HCT116 (cell line): ENCODE measurements at regions not wholly inside any gene's neighbourhood (a gene's known extent, or its start where the extent isn't known, plus 50 kb on each side); places are given as distances from the start of the nearest gene placed in this dataset.

ENCODE experiments used
- ATAC-seq: fragments of 200-7000 bp; cut with Tn5 transposase; 2 replicates; pipeline ENCODE4 v1.9.1; 2020; ENCODE audit warnings: mild to moderate bottlenecking, moderate library complexity
- BruUV-seq: library from RNA; stranded (reverse); fragments of 400-500 nt; replicated peaks from 2 replicates; lab custom pipeline; 2021; lab: Mats Ljungman, UMichigan
- CTCF ChIA-PET: fragments of 300-600 bp; sonication (Branson Sonifier 250); formaldehyde crosslinking; loops from one replicate; lab custom pipeline; 2021; ENCODE audit warnings: antibody characterized with exemption; lab: Charles Lee
- POLR2A ChIA-PET: fragments of 300-600, 350-600 bp; sonication (Branson Sonifier 250); formaldehyde crosslinking; loops from one replicate; lab custom pipeline; 2021; ENCODE audit warnings: antibody characterized with exemption; lab: Charles Lee
- RAD21 ChIA-PET, 2 experiments: fragments of 300-600 bp; sonication (Branson Sonifier 250); formaldehyde crosslinking; loops; one replicate each; lab custom pipeline; 2023; ENCODE audit warnings: low total read pairs in 2 of 2; ENCODE audit not compliant: uncharacterized antibody in 2 of 2, unreplicated experiment in 2 of 2, low non-redundant PET in 1 of 2; lab: Charles Lee
- DNase-seq: peaks from one replicate; pipeline ENCODE4 v3.0.0-alpha.2; 2010; ENCODE audit warnings: low read depth, low spot score
- H2AFZ ChIP-seq: fragments of 200-600 bp; shearing (Covaris generic), sonication (generic); 2 replicates; pipeline ENCODE4 v1.6.1; 2017; ENCODE audit warnings: low read depth, mixed run types, mixed read lengths, antibody characterized with exemption, low read length; ENCODE audit not compliant: poor library complexity, severe bottlenecking
- H3K27ac ChIP-seq: 2 replicates; pipeline ENCODE4 v1.5.1; 2012; ENCODE audit warnings: low read depth, low read length
- H3K27me3 ChIP-seq: fragments of 200-600 bp; sonication (generic); 2 replicates; pipeline ENCODE4 v1.6.1; 2016; ENCODE audit warnings: mixed run types, low read length, mixed read lengths; ENCODE audit not compliant: insufficient read depth
- H3K36me3 ChIP-seq, 2 experiments: fragments of 200-500 bp in 1 of 2; fragments of 200-600 bp in 1 of 2; sonication (Bioruptor generic) in 1 of 2; sonication (generic) in 1 of 2; 2 replicates each; pipeline versions ENCODE4 v1.5.1 to v1.6.1; 2014 to 2016; ENCODE audit warnings: low read length in 2 of 2, inconsistent platforms in 1 of 2, mixed read lengths in 1 of 2, mixed run types in 1 of 2; ENCODE audit not compliant: insufficient read depth in 2 of 2, control insufficient read depth in 1 of 2
- H3K4me1 ChIP-seq, 2 experiments: fragments of 200-600 bp in 1 of 2; sonication (generic) in 1 of 2; 2 replicates each; pipeline versions ENCODE4 v1.5.1 to v1.6.1; 2012 to 2017; ENCODE audit warnings: low read length in 2 of 2, inconsistent platforms in 1 of 2, mild to moderate bottlenecking in 1 of 2, mixed read lengths in 1 of 2, mixed run types in 1 of 2, moderate library complexity in 1 of 2; ENCODE audit not compliant: insufficient read depth in 2 of 2, control insufficient read depth in 1 of 2
- H3K4me2 ChIP-seq: fragments of 200-600 bp; sonication (generic); 2 replicates; pipeline ENCODE4 v1.6.1; 2017; ENCODE audit warnings: mixed run types, low read length, mixed read lengths
- H3K4me3 ChIP-seq, 2 experiments: fragments of 200-600 bp in 1 of 2; sonication (generic) in 1 of 2; replicated peaks in 1 of 2; 2 replicates each; pipeline ENCODE4 v1.5.1; 2011 to 2016; ENCODE audit warnings: low read length in 2 of 2, control low read depth in 1 of 2, low read depth in 1 of 2, mild to moderate bottlenecking in 1 of 2, mixed read lengths in 1 of 2, mixed run types in 1 of 2
- H3K79me2 ChIP-seq: fragments of 200-600 bp; sonication (generic); 2 replicates; pipeline ENCODE4 v1.6.1; 2017; ENCODE audit warnings: mild to moderate bottlenecking, mixed run types, low read length, moderate library complexity, mixed read lengths; ENCODE audit not compliant: insufficient read depth
- H3K9ac ChIP-seq: fragments of 200-600 bp; sonication (generic); 2 replicates; pipeline ENCODE4 v1.6.1; 2016; ENCODE audit warnings: low read length, mixed read lengths
- H3K9me2 ChIP-seq: fragments of 200-600 bp; sonication (generic), shearing (Covaris generic); 2 replicates; pipeline ENCODE4 v1.6.1; 2017; ENCODE audit warnings: mixed run types, mild to moderate bottlenecking, moderate library complexity; ENCODE audit not compliant: insufficient read depth
- H3K9me3 ChIP-seq, 2 experiments: fragments of 200-500 bp in 1 of 2; fragments of 200-600 bp in 1 of 2; sonication (Bioruptor generic) in 1 of 2; sonication (generic) in 1 of 2; 2 replicates each; pipeline ENCODE4 v1.6.1; 2014 to 2017; ENCODE audit warnings: low read length in 2 of 2, mixed read lengths in 2 of 2, inconsistent platforms in 1 of 2, low read depth in 1 of 2, mild to moderate bottlenecking in 1 of 2, mixed run types in 1 of 2, moderate library complexity in 1 of 2; ENCODE audit not compliant: control insufficient read depth in 1 of 2, insufficient read depth in 1 of 2
- H4K20me1 ChIP-seq: fragments of 200-600 bp; sonication (generic), shearing (Covaris generic); 2 replicates; pipeline ENCODE4 v1.6.1; 2017; ENCODE audit warnings: mixed run types, mild to moderate bottlenecking, moderate library complexity; ENCODE audit not compliant: insufficient read depth
- CBX3 ChIP-seq: IDR thresholded peaks from 2 replicates; pipeline ENCODE4 v1.6.1; 2012; ENCODE audit warnings: low read depth
- CEBPB ChIP-seq: IDR thresholded peaks from 2 replicates; pipeline ENCODE4 v1.6.1; 2012; ENCODE audit warnings: low read depth
- EGR1 ChIP-seq: IDR thresholded peaks from 2 replicates; pipeline ENCODE4 v1.6.1; 2012; ENCODE audit warnings: low read depth
- ELF1 ChIP-seq: IDR thresholded peaks from 2 replicates; pipeline ENCODE4 v1.6.1; 2012; ENCODE audit warnings: low read depth, borderline replicate concordance
- EZH2 ChIP-seq: fragments of 200-600 bp; sonication (generic); IDR thresholded peaks from 2 replicates; pipeline ENCODE4 v1.6.1; 2017; ENCODE audit warnings: antibody characterized with exemption, mixed run types
- JUND ChIP-seq: IDR thresholded peaks from 2 replicates; pipeline ENCODE4 v1.6.1; 2012
- MAX ChIP-seq: IDR thresholded peaks from 2 replicates; pipeline ENCODE4 v1.6.1; 2012
- POLR2A ChIP-seq: IDR thresholded peaks from 2 replicates; pipeline ENCODE4 v1.7.0; 2011; ENCODE audit warnings: borderline replicate concordance; ENCODE audit not compliant: insufficient read depth, insufficient read length; ENCODE audit errors: extremely low read depth
- POLR2AphosphoS5 ChIP-seq: IDR thresholded peaks from 2 replicates; pipeline ENCODE4 v1.6.1; 2011; ENCODE audit warnings: mild to moderate bottlenecking, low read depth, low read length, moderate library complexity
- RAD21 ChIP-seq: IDR thresholded peaks from 2 replicates; pipeline ENCODE4 v1.6.1; 2012; ENCODE audit warnings: low read depth, mild to moderate bottlenecking
- SP1 ChIP-seq: IDR thresholded peaks from 2 replicates; pipeline ENCODE4 v1.6.1; 2012; ENCODE audit warnings: low read depth
- TCF7L2 ChIP-seq: IDR thresholded peaks from 2 replicates; pipeline ENCODE4 v1.7.0; 2011; ENCODE audit warnings: borderline replicate concordance, inconsistent platforms; ENCODE audit not compliant: insufficient read depth, insufficient read length; ENCODE audit errors: extremely low read depth
- ZNF274 ChIP-seq: fragments of 200-500 bp; sonication (Bioruptor generic); IDR thresholded peaks from 2 replicates; pipeline ENCODE4 v1.6.1; 2014; ENCODE audit warnings: mild to moderate bottlenecking, low read depth, low read length, inconsistent platforms
- intact Hi-C: fragments of 100-400 bp; cut with micrococcal nuclease; formaldehyde crosslinking; loops from 2 replicates; pipeline ENCODE4 v1.10.0; 2022
- TF ChIP-seq, protein P1 (sequence below): IDR thresholded peaks from 2 replicates; pipeline ENCODE4 v1.6.1; 2011; ENCODE audit warnings: mild to moderate bottlenecking, low read length, moderate library complexity; ENCODE audit not compliant: insufficient replicate concordance; ENCODE audit errors: extremely low read depth
- TF ChIP-seq, protein P2 (sequence below): IDR thresholded peaks from 2 replicates; pipeline ENCODE4 v1.6.1; 2012

- no peaks in the 10 kb centered on the region for H3K4me1 ChIP-seq
- intact Hi-C loops = no loop called here
- no peak overlapping the region for H3K4me3 ChIP-seq
- no peaks in the 10 kb centered on the region for H4K20me1 ChIP-seq
- TF ChIP-seq CEBPB (no peak), ELF1 (no peak)
- H3K9ac ChIP-seq = no peak overlapping the region
- H3K4me2 ChIP-seq = no peak overlapping the region
- no peaks in the 10 kb centered on the region for H3K79me2 ChIP-seq
- ATAC-seq (no peak), DNase-seq (no peak)
- POLR2A ChIA-PET = no interaction called here
- H3K27ac ChIP-seq = no peak overlapping the region
- no peaks in the 10 kb centered on the region for H3K36me3 ChIP-seq
- H3K9me2 ChIP-seq = no peaks in the 10 kb centered on the region
- BruUV-seq = no TSS peak
- no peaks in the 10 kb centered on the region for H3K9me3 ChIP-seq
- RAD21 ChIA-PET = no interaction called here
- CTCF ChIA-PET = no interaction called here
- peaks cover 18% of the 10 kb centered on the region; the same call in 1 of the 2 replicates for H3K27me3 ChIP-seq
- H2AFZ ChIP-seq = no peak overlapping the region
These were observed 283.0 kb upstream of the PLXNA2 start for GRCh38 chr1:208527156-208527555.

DNA sequence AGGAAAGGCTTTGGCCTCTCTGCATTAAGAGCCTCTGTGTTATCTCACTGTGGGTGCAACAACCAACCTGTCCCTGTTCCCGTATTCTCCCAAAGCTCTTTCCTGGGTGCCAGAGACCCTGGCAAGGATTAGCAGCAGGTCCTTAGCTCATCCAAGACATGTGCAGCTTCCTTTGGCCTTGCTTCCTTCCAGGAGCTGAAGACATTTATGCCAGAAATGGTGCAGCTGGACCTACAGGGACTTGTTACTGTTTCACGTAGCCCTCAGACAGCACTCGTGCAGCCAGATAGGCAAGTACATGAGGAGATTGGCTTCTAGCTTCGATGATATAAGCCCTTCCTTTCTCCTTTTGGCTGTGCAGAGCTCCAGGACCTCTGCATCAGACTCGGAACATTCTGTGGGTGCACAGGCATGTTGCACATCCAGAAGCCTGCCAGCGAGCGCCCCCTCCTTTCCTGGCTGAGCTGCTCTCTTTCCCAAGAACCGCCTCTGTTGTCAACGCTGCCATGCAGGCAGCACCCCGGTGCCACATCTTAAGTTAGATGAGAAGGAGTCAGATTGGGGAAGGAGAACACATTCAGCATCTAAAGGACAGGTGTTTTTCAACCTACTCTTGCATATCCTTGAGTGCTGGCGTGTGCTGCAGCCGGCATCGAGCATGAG is 284.5 kb upstream of the PLXNA2 start:
- Histone ChIP-seq H3K9me2 (no peaks in the 10 kb centered on the region), H3K9me3 (no peaks in the 10 kb centered on the region), H3K36me3 (no peaks in the 10 kb centered on the region), H3K27me3 (peaks cover 18% of the 10 kb centered on the region; the same call in 1 of the 2 replicates), H3K9ac (no peak overlapping the region), H4K20me1 (no peaks in the 10 kb centered on the region), H3K4me1 (no peaks in the 10 kb centered on the region), H3K4me2 (no peak overlapping the region), H2AFZ (no peak overlapping the region), H3K27ac (no peak overlapping the region), H3K79me2 (no peaks in the 10 kb centered on the region), H3K4me3 (no peak overlapping the region)
- no peak for DNase-seq
- no TSS peak for BruUV-seq
- no peak for ATAC-seq
- TF ChIP-seq JUND (no peak), MAX (no peak), EZH2 (no peak), RAD21 (no peak), ZNF274 (no peak), SP1 (no peak), CBX3 (no peak), EGR1 (no peak), POLR2AphosphoS5 (no peak), TCF7L2 (no peak), ELF1 (no peak), POLR2A (no peak)
- TF ChIP-seq, protein P1, sequence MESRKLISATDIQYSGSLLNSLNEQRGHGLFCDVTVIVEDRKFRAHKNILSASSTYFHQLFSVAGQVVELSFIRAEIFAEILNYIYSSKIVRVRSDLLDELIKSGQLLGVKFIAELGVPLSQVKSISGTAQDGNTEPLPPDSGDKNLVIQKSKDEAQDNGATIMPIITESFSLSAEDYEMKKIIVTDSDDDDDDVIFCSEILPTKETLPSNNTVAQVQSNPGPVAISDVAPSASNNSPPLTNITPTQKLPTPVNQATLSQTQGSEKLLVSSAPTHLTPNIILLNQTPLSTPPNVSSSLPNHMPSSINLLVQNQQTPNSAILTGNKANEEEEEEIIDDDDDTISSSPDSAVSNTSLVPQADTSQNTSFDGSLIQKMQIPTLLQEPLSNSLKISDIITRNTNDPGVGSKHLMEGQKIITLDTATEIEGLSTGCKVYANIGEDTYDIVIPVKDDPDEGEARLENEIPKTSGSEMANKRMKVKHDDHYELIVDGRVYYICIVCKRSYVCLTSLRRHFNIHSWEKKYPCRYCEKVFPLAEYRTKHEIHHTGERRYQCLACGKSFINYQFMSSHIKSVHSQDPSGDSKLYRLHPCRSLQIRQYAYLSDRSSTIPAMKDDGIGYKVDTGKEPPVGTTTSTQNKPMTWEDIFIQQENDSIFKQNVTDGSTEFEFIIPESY = no peak
- TF ChIP-seq, protein P2, sequence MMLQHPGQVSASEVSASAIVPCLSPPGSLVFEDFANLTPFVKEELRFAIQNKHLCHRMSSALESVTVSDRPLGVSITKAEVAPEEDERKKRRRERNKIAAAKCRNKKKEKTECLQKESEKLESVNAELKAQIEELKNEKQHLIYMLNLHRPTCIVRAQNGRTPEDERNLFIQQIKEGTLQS = no peak
- ChIA-PET POLR2A (no interaction called here), RAD21 (no interaction called here), CTCF (no interaction called here)
- intact Hi-C loops = no loop called here
